HG02588 (cell line): ENCODE measurements at regions not wholly inside any gene's neighbourhood (a gene's known extent, or its start where the extent isn't known, plus 50 kb on each side); places are given as distances from the start of the nearest gene placed in this dataset.

Source experiments
- ATAC-seq: cut with Tn5 transposase; IDR thresholded peaks from one replicate; pipeline ENCODE4 v1.9.1; 2021; ENCODE audit warnings: mild to moderate bottlenecking, moderate library complexity; ENCODE audit not compliant: unreplicated experiment

GRCh38 chr2:150983314-150983897, 278.3 kb downstream of the RBM43 start:
- ATAC-seq = no peak

- no peak for ATAC-seq
Observed at GRCh38 chr2:150981826-150982225, 279.8 kb downstream of the RBM43 start.

GRCh38 chr2:150978053-150978452, 283.6 kb downstream of the RBM43 start:
- ATAC-seq = no peak

GRCh38 chr2:150977296-150977695, 284.4 kb downstream of the RBM43 start:
- no peak for ATAC-seq

GRCh38 chr2:150976604-150977003, 285.1 kb downstream of the RBM43 start:
- no peak for ATAC-seq

- ATAC-seq = no peak
Observed at GRCh38 chr2:150974864-150975263, 286.8 kb downstream of the RBM43 start.

GRCh38 chr2:150974234-150974633, 287.4 kb downstream of the RBM43 start:
- no peak for ATAC-seq

GRCh38 chr2:150971910-150972309, 289.8 kb downstream of the RBM43 start:
- ATAC-seq = no peak

GRCh38 chr2:150963336-150963735, 298.3 kb downstream of the RBM43 start:
- no peak for ATAC-seq

GRCh38 chr2:150955231-150955630, 306.4 kb downstream of the RBM43 start:
- ATAC-seq = no peak

- no peak for ATAC-seq
Observed at GRCh38 chr2:150946831-150947230, 314.8 kb downstream of the RBM43 start.

- no peak for ATAC-seq
Observed at GRCh38 chr2:150944315-150944714, 317.3 kb downstream of the RBM43 start.

- ATAC-seq = no peak
Observed at GRCh38 chr2:150939087-150939486, 322.6 kb downstream of the RBM43 start.

GRCh38 chr2:150938527-150938926, 323.1 kb downstream of the RBM43 start:
- ATAC-seq = no peak

- no peak for ATAC-seq
Observed at GRCh38 chr2:150937030-150937429, 324.6 kb downstream of the RBM43 start.

- ATAC-seq = no peak
Observed at GRCh38 chr2:150931451-150931850, 330.2 kb downstream of the RBM43 start.

- ATAC-seq = no peak
Observed at GRCh38 chr2:150925611-150926010, 336.1 kb downstream of the RBM43 start.

- no peak for ATAC-seq
Observed at GRCh38 chr2:150924878-150925277, 336.8 kb downstream of the RBM43 start.

GRCh38 chr2:150919901-150920300, 341.8 kb downstream of the RBM43 start:
- no peak for ATAC-seq

- ATAC-seq = no peak
Observed at GRCh38 chr2:150917961-150918713, 343.5 kb downstream of the RBM43 start.

GRCh38 chr2:150916467-150917396, 344.9 kb downstream of the RBM43 start:
- no peak for ATAC-seq
